ENCODE measurements at regions not wholly inside any gene's neighbourhood (a gene's known extent, or its start where the extent isn't known, plus 50 kb on each side); places are given as distances from the start of the nearest gene placed in this dataset.

DNA sequence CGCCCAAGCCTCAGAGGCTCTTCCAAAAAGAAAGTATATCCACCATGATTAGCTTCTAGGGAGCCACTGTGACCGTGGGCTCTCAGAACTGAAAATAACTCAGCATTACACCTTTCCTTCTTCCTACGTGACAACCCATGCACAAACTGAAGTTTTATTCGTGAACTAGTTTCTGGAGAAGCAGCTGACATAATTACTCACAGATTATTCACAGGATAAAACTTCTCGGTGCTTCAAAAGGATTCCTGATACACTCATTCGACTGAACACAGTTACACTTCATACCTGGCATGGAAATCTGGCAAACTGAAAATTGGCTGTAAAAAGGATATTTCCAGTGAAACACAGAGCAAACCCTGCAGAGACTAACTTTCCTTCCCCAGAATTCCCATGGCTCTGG, 139.2 kb upstream of the PTER start:
- Histone ChIP-seq H3K27ac (ENCODE audit: insufficient read depth, low read length) (no peak overlapping the region), H3K9me1 (ENCODE audit: insufficient read depth, low read length) (no peaks in the 10 kb centered on the region), H3K9ac (ENCODE audit: low read depth, low read length) (no peak overlapping the region), H3K9me3 (ENCODE audit: control insufficient read depth, insufficient read depth, low read length) (0 out of 2 replicates have a peak, but pooled peaks cover 3% of the 10 kb centered on the region), H2BK15ac (ENCODE audit: low read depth, low read length) (no peak overlapping the region), H2BK20ac (ENCODE audit: low read depth, low read length) (no peak overlapping the region), H3K4ac (ENCODE audit: low read depth, low read length) (no peak overlapping the region), H3K23ac (ENCODE audit: low read depth, low read length) (no peak overlapping the region), H2AFZ (replicated peaks; ENCODE audit: low read length, poor library complexity) (no peak overlapping the region), H3K79me1 (ENCODE audit: low read depth in 1 of 2, low read length in 2 of 2) (no peaks in the 10 kb centered on the region), H3K4me3 (ENCODE audit: insufficient read depth, low read depth, low read length) (no peak overlapping the region), H3K56ac (ENCODE audit: extremely low read depth, insufficient read depth, low read length) (no peak overlapping the region), H3K18ac (ENCODE audit: low read depth, low read length) (no peak overlapping the region), H3K27me3 (ENCODE audit: control insufficient read depth, insufficient read depth, low read length) (no peaks in the 10 kb centered on the region), H2AK5ac (ENCODE audit: low read depth, low read length) (no peak overlapping the region), H4K20me1 (ENCODE audit: insufficient read depth, low read length) (no peaks in the 10 kb centered on the region), H4K91ac (ENCODE audit: insufficient read depth, low read depth, low read length) (no peak overlapping the region), H4K8ac (ENCODE audit: low read depth in 2 of 2, low read length in 2 of 2) (no peak overlapping the region), H3K14ac (replicated peaks; ENCODE audit: low read depth, low read length) (no peak overlapping the region), H3K4me2 (ENCODE audit: low read depth, low read length) (no peak overlapping the region), H2BK5ac (ENCODE audit: low read depth, low read length, poor library complexity, severe bottlenecking) (no peak overlapping the region), H3K4me1 (ENCODE audit: control insufficient read depth, insufficient read depth, low read length) (no peaks in the 10 kb centered on the region), H4K5ac (ENCODE audit: low read depth, low read length) (no peak overlapping the region), H2BK120ac (ENCODE audit: low read depth, low read length) (no peak overlapping the region), H2AK9ac (replicated peaks; ENCODE audit: low read depth, low read length, poor library complexity) (no peak overlapping the region), H3K36me3 (ENCODE audit: control insufficient read depth, insufficient read depth, low read length) (no peaks in the 10 kb centered on the region)
- POLR2A ChIA-PET (ENCODE audit: unreplicated experiment) = no interaction called here
- WGBS, 2 experiments (ENCODE audit: extremely low coverage in 2 of 2, insufficient read length in 1 of 2) = no CpG with 5 or more reads among the region's 6 CpGs
- intact Hi-C loops (cut with micrococcal nuclease) = no loop called here
- in situ Hi-C loops (cut with MboI; ENCODE audit: low sequenced_read_pairs) = no loop called here
- dilution Hi-C loops (cut with HindIII; ENCODE audit: low sequenced_read_pairs, unreplicated experiment) = no loop called here
- TF ChIP-seq NFE2L2 (IDR thresholded peaks at IDR 0.05; ENCODE audit: low read depth, low read length) = no peak
- TF ChIP-seq RCOR1 (IDR thresholded peaks at IDR 0.05; ENCODE audit: insufficient replicate concordance, low read length) = no peak
- TF ChIP-seq, protein P1, sequence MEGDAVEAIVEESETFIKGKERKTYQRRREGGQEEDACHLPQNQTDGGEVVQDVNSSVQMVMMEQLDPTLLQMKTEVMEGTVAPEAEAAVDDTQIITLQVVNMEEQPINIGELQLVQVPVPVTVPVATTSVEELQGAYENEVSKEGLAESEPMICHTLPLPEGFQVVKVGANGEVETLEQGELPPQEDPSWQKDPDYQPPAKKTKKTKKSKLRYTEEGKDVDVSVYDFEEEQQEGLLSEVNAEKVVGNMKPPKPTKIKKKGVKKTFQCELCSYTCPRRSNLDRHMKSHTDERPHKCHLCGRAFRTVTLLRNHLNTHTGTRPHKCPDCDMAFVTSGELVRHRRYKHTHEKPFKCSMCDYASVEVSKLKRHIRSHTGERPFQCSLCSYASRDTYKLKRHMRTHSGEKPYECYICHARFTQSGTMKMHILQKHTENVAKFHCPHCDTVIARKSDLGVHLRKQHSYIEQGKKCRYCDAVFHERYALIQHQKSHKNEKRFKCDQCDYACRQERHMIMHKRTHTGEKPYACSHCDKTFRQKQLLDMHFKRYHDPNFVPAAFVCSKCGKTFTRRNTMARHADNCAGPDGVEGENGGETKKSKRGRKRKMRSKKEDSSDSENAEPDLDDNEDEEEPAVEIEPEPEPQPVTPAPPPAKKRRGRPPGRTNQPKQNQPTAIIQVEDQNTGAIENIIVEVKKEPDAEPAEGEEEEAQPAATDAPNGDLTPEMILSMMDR (conservative IDR thresholded peaks at IDR 0.05; ENCODE audit: low read depth, low read length) = no peak
- no peak for TF ChIP-seq RAD21 (IDR thresholded peaks at IDR 0.05; ENCODE audit: low read length)
- TF ChIP-seq FOS (IDR thresholded peaks at IDR 0.05; ENCODE audit: low read depth, low read length) = no peak
- TF ChIP-seq, protein P2, sequence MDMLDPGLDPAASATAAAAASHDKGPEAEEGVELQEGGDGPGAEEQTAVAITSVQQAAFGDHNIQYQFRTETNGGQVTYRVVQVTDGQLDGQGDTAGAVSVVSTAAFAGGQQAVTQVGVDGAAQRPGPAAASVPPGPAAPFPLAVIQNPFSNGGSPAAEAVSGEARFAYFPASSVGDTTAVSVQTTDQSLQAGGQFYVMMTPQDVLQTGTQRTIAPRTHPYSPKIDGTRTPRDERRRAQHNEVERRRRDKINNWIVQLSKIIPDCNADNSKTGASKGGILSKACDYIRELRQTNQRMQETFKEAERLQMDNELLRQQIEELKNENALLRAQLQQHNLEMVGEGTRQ (IDR thresholded peaks at IDR 0.05; ENCODE audit: low read depth, low read length) = no peak
- TF ChIP-seq, protein P3, sequence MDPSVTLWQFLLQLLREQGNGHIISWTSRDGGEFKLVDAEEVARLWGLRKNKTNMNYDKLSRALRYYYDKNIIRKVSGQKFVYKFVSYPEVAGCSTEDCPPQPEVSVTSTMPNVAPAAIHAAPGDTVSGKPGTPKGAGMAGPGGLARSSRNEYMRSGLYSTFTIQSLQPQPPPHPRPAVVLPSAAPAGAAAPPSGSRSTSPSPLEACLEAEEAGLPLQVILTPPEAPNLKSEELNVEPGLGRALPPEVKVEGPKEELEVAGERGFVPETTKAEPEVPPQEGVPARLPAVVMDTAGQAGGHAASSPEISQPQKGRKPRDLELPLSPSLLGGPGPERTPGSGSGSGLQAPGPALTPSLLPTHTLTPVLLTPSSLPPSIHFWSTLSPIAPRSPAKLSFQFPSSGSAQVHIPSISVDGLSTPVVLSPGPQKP (IDR thresholded peaks at IDR 0.05; ENCODE audit: borderline replicate concordance, low read depth, low read length) = no peak
- TF ChIP-seq RFX5 (IDR thresholded peaks at IDR 0.05; ENCODE audit: low read depth, low read length) = no peak
- no peak for TF ChIP-seq CEBPB (IDR thresholded peaks at IDR 0.05; ENCODE audit: low read depth, low read length)
- no peak for TF ChIP-seq CHD1 (IDR thresholded peaks at IDR 0.05; ENCODE audit: low read depth, low read length)
- no peak for TF ChIP-seq SMC3 (IDR thresholded peaks at IDR 0.05; ENCODE audit: low read depth, low read length)
- TF ChIP-seq MXI1 (IDR thresholded peaks at IDR 0.05; ENCODE audit: borderline replicate concordance, low read depth, low read length) = no peak
- DNase-seq (no peak), ATAC-seq (ENCODE audit: low read depth) (no peak)
- no TSS peak for BruUV-seq (replicated peaks)
- CTCF ChIA-PET = no interaction called here

Data from IMR-90 (cell line).